KMS-11 (cell line): ENCODE measurements at regions not wholly inside any gene's neighbourhood (a gene's known extent, or its start where the extent isn't known, plus 50 kb on each side); places are given as distances from the start of the nearest gene placed in this dataset.
"Not testable (repeated sequence)": the region's sequence is repeated elsewhere in the genome, so short reads cannot be mapped to it uniquely, and the experiment has no call there.

ENCODE experiments used
- H2AFZ ChIP-seq: fragments of 200-600 bp; sonication (generic); 2 replicates; pipeline ENCODE4 v1.6.1; 2016; ENCODE audit warnings: antibody characterized with exemption, mixed run types, low read depth
- H3K27ac ChIP-seq: fragments of 200-600 bp; sonication (generic); 2 replicates; pipeline ENCODE4 v1.6.1; 2016; ENCODE audit warnings: mild to moderate bottlenecking, mixed run types
- H3K27me3 ChIP-seq: fragments of 200-600 bp; sonication (generic); 2 replicates; pipeline ENCODE4 v1.6.1; 2017; ENCODE audit warnings: mild to moderate bottlenecking, low read depth, mixed run types, moderate library complexity; ENCODE audit not compliant: insufficient read depth
- H3K36me3 ChIP-seq: fragments of 200-600 bp; sonication (generic); 2 replicates; pipeline ENCODE4 v1.6.1; 2017; ENCODE audit warnings: mild to moderate bottlenecking, mixed run types; ENCODE audit not compliant: insufficient read depth
- H3K4me1 ChIP-seq: fragments of 200-600 bp; sonication (generic); 2 replicates; pipeline ENCODE4 v1.6.1; 2016; ENCODE audit warnings: mild to moderate bottlenecking, low read depth, mixed run types; ENCODE audit not compliant: poor library complexity, severe bottlenecking
- H3K4me2 ChIP-seq: fragments of 200-600 bp; sonication (generic); 2 replicates; pipeline ENCODE4 v1.7.0; 2016; ENCODE audit warnings: mild to moderate bottlenecking, mixed run types
- H3K4me3 ChIP-seq: fragments of 200-600 bp; sonication (generic); IDR thresholded peaks from 2 replicates; pipeline ENCODE4 v1.6.1; 2017; ENCODE audit warnings: low read depth, low read length, mixed read lengths; ENCODE audit not compliant: insufficient read depth
- H3K79me2 ChIP-seq: fragments of 200-600 bp; sonication (generic); 2 replicates; pipeline ENCODE4 v1.6.1; 2016; ENCODE audit warnings: low read depth, mixed run types; ENCODE audit not compliant: insufficient read depth
- H3K9ac ChIP-seq: fragments of 200-600 bp; sonication (generic); 2 replicates; pipeline ENCODE4 v1.6.1; 2016; ENCODE audit warnings: mild to moderate bottlenecking, mixed run types
- H4K20me1 ChIP-seq: fragments of 200-600 bp; sonication (generic); 2 replicates; pipeline ENCODE4 v1.6.1; 2016; ENCODE audit warnings: mild to moderate bottlenecking, mixed run types; ENCODE audit not compliant: insufficient read depth
- CTCF ChIP-seq: fragments of 200-600 bp; sonication (generic); conservative IDR thresholded peaks from 2 replicates; pipeline ENCODE4 v1.6.1; 2017; ENCODE audit warnings: low read depth, mild to moderate bottlenecking, antibody characterized with exemption, low read length, moderate library complexity, mixed read lengths

DNA sequence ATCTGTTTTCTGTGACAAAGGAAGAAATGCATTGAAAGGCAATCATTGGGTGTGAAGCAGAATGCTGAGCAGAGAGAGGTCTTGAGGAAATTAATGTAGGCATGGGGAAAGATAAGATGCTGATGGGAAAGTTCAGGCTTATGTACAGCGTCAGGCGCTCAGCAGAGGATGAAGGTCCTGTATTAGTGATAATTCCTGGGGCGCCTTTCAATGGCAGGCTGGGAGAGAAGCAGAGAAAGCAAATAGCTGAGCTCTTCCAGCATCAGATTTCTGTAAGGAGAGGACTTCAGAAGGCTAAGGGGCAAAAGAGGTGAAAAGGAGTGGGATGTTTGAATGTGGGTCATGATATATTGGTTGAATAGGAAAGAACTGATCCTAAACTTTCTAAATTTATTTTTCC lies 129.8 kb downstream of the HNMT start:
- Histone ChIP-seq H3K36me3 (no peaks in the 10 kb centered on the region), H3K79me2 (no peaks in the 10 kb centered on the region), H3K4me2 (no peak overlapping the region), H2AFZ (no peak overlapping the region), H3K4me1 (no peaks in the 10 kb centered on the region), H3K27ac (no peak overlapping the region), H4K20me1 (no peaks in the 10 kb centered on the region), H3K4me3 (no peak overlapping the region), H3K27me3 (no peaks in the 10 kb centered on the region), H3K9ac (no peak overlapping the region)
- no peak for TF ChIP-seq CTCF

DNA sequence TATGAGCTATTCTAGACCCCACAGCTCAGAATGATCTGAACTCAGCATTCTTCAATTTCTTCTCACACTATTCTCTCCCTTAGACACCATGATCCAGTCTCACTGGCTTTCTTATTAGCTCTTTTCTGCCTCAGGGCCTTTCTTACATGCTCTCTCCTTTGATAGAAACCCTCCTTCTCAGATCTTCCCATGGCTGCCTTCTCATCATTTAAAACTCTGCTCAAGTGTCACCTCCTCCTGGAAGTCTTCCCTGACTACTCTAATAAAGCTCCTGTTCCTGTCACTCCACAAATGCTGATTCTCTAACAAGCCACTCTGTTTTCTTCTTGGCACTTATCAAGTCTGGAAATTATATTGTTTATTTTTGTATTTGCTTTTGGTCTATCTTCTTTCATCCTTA lies 131.1 kb downstream of the HNMT start:
- Histone ChIP-seq H3K4me2 (no peak overlapping the region), H3K9ac (no peak overlapping the region), H3K27me3 (no peaks in the 10 kb centered on the region), H3K4me1 (no peaks in the 10 kb centered on the region), H3K36me3 (no peaks in the 10 kb centered on the region), H3K79me2 (no peaks in the 10 kb centered on the region), H4K20me1 (no peaks in the 10 kb centered on the region), H3K4me3 (no peak overlapping the region), H2AFZ (no peak overlapping the region), H3K27ac (no peak overlapping the region)
- TF ChIP-seq CTCF, result no peak

GRCh38 chr2:138099288-138099687 lies 135.0 kb downstream of the HNMT start:
- not testable (repeated sequence) for H3K4me2 ChIP-seq, H3K27me3 ChIP-seq, H3K79me2 ChIP-seq, H3K36me3 ChIP-seq, H4K20me1 ChIP-seq, H2AFZ ChIP-seq, H3K4me1 ChIP-seq, H3K4me3 ChIP-seq, H3K9ac ChIP-seq, H3K27ac ChIP-seq

DNA sequence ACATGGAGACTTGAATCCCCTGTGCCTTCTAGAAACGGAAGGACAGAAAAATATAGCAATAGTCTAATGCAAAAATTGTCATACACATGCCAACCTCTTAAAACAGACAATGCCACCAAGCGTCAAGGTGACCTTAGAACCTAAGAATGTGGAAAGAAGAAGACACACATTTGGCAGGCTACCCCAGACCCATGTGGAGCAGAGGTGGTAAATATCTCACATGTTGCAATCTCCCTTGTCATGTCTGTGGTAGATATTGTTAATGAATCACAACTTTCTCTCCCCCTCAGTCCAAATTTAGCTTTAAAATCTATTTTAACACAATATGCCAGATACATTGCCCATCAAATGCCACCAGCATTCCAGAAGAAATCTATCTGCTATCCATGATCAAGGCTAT lies 137.4 kb downstream of the HNMT start:
- Histone ChIP-seq H4K20me1 (no peaks in the 10 kb centered on the region), H2AFZ (no peak overlapping the region), H3K27ac (no peak overlapping the region), H3K4me1 (no peaks in the 10 kb centered on the region), H3K27me3 (no peaks in the 10 kb centered on the region), H3K9ac (no peak overlapping the region), H3K4me3 (no peak overlapping the region), H3K36me3 (no peaks in the 10 kb centered on the region), H3K79me2 (no peaks in the 10 kb centered on the region), H3K4me2 (no peak overlapping the region)
- no peak for TF ChIP-seq CTCF

DNA sequence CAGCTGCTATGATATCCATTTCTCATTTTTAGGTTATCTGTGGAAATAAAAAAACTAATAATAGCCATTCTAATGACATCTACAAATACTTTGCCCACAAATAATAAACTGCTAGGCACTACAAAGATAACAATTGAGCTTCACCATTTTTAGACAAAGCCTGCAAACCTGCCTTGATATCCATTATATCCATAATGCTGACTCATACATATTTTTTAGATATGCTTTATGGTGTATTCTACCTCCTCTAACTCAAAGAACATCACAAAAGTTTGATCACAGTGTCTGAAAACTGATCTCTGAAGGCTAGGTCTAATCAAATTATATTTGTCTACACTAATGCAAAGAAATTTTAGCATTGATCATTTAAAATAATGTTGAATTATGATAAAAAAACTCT lies 138.4 kb downstream of the HNMT start:
- Histone ChIP-seq H3K9ac (no peak overlapping the region), H3K4me1 (no peaks in the 10 kb centered on the region), H3K27ac (no peak overlapping the region), H3K36me3 (no peaks in the 10 kb centered on the region), H3K4me3 (no peak overlapping the region), H3K4me2 (no peak overlapping the region), H3K79me2 (no peaks in the 10 kb centered on the region), H4K20me1 (no peaks in the 10 kb centered on the region), H2AFZ (no peak overlapping the region), H3K27me3 (no peaks in the 10 kb centered on the region)
- TF ChIP-seq CTCF, result no peak
